ENCODE measurements at regions not wholly inside any gene's neighbourhood (a gene's known extent, or its start where the extent isn't known, plus 50 kb on each side); places are given as distances from the start of the nearest gene placed in this dataset.

DNA sequence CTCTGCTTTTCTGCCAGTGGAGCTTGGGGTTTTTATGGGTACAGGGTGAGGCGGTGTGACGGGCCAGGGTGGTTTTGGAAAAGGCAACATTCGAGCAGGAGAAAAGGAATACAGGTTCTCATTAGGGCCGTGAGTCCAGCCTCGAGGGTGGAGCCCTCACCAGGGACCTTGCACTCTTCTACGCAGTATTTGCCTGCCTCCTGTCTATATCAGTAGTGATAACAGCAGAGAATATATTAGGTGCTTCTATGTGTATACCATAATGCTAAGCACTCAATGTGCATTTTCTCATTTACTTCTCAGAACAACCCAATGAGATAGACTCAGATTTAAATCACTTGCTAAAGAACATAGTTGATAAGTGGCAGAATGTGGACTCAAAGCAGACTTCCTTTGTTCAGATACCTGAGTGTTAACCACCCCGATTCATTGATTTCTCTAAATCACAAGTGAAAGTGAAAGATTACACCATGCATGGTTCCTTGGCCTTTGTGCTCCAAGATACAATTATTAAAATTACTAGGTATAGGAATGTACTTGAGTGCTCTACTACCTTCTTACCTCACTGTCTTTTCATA lies 403.9 kb downstream of the PCDH7 start:
- no peak for DNase-seq

DNA sequence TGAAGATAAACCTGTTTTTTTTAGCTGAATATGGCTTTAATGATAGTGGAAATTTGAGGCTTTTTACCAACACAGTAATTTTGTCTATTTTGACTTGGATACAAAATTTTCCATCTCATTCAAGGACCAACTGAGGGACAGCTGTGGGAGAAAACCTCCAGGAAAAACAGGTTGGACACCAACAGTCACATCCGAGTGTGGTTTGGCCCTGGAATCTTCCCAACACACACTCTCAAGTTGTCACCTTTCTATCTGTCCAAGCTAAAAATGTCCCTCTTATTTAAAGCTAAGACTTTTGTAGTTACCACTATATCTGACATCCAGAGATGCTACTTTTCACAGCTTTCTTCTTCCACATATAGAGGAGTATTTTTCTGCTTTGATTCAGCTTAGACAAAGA lies 404.9 kb downstream of the PCDH7 start:
- no peak for DNase-seq

DNA sequence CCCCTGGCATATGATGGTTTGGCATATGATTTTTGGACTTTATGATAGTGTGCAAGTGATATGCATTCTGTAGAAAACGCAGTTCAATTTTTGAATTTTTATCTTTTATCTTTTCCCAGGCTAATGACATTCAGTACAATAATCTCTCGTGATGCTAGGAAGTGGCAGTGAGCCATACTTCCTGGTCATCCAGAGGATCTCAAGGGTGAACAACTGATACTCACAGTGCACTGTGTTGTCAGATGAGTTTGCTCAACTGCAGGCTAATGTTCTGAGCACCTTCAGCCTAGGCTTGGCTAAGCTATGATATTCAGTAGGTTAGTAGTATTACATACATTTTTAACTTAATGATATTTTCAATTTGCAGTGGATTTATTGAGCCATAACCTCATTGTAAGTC lies 405.3 kb downstream of the PCDH7 start:
- no peak for DNase-seq

DNA sequence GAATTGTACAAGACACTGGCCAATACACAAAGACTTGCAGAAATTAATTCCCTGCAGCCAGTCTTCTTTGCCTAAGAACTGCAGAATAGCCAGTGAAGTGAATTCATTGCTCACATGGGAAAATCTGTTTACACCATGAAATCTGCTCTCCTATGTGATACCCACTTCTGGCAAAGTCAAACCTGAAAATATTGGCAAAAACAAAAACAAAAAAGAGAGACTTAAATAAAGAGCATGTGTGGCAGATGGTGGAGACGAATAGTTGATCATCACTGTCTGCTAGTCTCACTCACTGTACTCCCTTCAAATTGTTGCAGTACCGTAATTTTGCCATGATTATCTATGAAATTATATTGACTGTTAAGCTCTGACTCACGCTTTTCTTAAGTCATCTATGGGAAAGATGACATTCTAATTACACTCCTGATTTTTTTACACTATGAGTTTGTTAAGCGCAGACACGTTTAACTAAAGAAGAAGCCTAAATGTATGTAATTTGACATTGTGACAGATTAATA lies 406.8 kb downstream of the PCDH7 start:
- DNase-seq = no peak

DNA sequence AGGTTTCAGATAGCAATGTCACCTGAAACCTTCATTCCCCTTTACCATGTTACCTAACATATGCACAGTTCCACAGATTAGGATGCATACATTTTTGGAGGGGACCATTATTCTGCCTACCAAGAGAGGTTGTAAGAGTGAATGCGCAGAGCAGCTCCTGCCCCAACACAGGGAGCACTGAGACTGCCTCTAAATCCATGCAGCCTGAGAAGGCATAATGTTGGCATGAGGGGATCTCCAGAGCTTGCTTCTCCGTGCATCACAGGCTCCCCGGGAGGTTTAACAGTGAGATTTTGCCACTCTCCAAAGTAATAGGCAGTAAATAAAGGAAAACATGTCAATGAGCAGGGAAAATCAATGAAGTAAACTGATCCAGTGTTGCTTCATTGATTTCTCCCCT lies 410.8 kb downstream of the PCDH7 start:
- DNase-seq = no peak

DNA sequence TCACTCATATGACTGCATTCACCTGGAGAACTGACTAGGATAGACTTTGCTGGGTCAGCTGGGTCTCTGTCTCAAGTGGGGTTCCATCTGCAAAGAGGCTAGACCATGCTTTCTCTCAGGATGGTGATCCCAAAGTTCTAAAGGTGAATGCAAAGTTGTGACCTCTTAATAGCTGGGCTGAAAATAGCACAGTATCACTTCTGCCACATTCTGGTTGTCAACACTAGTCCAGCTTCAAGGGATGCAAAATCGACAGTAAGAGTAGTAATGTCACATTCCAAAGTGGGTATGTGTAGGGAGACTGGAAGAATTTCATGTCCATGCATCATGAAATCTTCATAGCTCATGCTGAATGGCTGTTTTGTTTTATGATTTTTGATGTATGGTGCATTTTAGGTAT lies 414.6 kb downstream of the PCDH7 start:
- DNase-seq = no peak

DNA sequence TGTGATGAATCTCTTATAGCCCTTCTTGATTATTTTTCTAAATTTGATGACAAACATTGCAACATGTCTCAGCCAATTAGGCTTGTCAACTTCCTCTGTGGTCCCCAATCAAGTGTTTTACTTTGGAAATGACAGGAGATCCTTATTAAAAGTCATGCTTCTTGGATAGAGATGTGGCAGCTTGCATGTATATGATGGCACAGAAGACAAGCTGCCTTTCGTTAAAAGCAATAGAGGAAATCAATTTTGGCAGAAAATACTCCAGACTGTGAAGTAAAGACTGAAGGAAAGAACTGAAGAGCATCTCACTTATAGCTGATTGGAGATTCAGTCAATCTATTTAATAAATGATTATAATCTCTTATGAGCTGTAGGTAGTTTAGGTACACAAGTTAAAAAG lies 419.6 kb downstream of the PCDH7 start:
- no peak for DNase-seq

DNA sequence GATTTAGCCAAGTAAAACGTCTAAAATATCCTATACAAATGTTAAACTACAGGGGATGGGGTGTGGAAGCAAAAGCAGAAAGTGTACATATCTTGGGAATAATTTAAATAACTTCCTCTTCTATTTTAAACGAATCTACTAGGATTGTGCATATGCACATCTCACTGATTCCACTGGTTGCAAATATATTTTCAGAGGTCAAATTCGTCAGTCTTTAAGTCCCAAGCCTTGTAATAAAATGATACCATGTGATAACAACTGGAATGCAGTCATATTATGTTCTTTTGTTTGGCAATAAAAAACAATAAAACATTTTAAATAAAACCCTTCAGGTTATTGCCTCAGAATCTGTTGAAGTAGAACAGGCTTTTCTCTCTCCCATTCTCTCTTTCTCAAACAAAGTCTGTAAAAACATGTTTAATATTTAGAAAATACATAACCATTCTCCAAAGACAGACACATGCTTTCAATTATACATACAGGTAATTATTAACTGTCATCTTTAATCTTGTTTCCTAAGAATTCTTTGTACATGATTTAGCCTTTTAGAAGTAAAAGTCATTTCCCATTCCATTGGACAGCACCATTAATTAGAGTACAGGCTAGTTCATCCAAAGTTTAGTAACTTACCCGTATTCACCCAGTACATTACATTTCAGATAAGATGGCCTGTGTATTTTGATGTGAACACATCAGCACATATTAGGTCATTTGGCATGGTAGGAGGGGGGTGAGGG lies 421.1 kb downstream of the PCDH7 start:
- no peak for DNase-seq

DNA sequence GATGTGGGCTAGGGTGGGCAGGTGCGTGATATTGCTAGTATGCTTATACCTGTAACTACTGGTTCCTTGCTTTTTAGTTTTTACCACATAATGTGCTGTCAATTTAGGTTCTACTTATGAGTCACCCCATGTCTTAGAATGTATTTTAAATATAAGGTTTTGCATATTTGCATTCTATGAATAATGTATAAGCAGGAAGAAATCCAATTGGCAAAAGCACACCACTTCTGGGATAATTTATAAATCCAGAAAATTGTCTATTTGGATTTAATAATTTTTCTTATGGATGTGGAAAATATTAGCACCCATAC lies 421.6 kb downstream of the PCDH7 start:
- DNase-seq = no peak

DNA sequence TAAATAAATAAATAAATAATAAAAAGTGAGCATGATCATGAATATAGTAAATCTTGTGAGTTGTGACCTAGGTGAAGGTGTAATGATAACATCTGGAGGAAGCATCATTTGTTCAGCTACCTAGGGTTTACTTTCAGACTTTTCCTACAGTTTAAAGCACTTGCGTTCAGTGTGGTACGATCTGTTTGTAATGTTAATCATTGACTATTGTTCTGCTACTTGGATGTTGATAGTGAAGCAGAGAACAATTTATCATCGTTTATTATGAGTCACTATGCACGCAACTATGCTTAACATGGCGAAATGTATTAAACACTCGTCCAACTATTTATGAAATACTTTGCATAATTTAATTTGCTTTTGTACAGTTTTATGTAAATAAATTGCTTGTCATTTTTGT lies 426.2 kb downstream of the PCDH7 start:
- no peak for DNase-seq

DNA sequence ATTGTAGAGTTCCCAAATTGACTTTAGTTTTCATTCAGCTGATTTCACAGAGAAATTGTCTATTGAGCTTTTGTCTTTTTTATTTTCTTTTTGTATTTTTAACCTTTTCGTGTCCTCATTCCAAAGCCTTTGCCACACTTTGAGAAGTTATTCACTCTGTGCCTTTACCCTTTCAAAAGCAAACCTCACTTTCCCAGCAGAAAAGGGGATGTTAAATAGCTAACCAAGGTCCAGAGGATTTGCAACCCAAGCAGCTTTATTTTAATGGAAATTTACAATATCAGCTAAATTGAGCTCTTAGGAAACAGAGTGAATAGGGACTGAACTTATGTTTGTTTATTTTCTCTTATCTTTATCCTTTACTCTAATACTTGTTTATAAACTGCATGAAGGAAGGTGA lies 428.8 kb downstream of the PCDH7 start:
- no peak for DNase-seq

DNA sequence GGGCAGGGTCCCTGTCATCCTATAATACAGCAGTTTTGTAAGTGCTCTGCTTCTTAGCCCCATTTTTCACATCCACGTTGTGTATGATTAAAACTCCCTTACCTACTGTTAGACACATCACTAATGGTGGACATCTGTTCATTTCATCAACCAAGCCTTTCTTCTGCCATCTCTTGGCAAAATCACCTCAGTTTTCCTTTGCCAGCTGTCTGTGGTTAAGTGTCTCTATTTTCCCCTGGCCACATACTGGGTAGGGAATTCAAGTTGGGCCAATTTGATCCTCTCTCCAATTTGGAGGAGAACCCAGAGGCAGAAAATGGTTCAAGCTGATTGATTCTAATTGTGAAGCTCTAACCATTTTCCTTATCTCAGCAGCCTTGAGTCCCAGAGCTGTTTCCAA lies 436.1 kb downstream of the PCDH7 start:
- no peak for DNase-seq

DNA sequence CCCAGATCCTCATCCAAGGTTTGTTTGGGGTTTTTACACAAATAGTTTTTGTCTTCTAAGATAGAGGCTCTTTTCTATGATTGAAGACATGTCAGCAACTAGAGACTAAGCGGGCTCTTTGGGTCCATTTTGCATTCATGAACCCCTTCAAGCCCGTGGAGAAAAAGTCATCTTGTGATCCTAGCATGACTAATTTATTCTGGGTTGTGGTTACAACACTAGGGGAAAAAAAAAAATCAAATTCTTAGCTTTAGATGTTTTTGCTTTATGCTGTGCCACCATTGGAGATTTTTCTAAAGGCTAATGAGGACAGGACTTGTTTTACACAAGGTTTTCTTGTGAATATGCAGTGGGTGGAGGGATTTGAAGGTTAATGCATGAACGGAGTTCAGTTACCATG lies 440.0 kb downstream of the PCDH7 start:
- DNase-seq = no peak

DNA sequence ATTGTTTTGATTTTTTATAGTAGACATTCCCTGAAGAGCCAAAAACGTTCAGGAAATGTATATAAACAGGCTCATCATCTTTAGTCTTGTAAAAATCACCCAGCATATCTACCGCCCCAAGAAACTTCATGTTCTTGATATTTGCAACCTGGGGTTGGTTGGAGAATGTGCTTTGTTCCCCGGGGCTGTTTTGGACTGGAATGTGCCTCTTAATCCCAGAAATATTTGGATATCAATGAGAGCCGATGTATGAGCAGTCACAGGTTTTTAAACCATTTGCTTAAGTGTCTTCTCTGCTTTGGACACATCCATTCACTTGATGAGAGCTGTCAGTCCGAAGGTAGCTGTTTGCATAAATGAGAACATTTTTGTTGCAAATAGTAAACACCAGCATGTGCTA lies 449.7 kb downstream of the PCDH7 start:
- no peak for DNase-seq

DNA sequence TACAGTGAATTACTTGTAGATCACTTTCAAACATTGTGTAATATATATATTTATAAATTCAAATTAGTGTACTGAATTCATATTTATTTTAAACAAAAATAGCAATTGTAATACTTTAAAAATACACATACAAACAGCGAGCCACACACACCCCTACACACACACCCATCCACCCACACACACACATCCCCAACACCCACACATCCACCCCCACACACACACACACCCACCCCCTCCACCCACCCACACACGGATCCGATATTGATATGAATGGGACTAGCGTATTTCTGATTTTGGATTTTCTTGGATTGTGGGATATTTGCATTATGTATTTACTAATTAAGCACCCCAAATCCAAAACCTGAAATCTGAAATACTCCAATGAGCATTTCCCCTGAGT lies 451.2 kb downstream of the PCDH7 start:
- DNase-seq = no peak

DNA sequence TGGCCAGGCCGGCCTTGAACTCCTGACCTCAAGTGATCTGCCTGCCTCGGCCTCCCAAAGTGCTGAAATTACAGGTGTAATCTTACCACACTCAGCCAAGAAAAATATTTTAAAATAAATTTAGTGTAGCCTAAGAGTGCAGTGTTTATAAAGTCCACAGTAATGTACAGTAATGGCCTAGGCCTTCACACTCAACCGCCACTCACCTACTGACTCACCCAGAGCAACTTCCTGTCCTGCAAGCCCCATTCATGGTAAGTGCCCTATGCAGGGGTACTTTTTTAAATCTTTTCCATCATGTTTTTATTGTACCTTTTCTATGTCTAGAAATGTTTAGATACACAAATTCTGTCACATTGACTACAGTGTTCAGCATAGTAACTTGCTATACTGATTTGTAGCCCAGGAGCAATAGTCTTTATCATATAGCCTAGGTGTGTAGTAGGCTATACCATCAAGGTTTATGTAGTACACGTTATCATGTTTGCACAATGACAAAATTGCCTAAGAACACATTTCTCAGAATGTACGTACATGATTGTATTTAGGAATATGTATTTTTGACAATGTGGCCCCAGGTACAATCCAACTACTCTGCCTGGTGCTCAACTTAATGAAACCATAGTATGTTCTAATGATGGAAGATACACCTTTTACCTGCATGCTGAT lies 455.2 kb downstream of the PCDH7 start:
- no peak for DNase-seq

DNA sequence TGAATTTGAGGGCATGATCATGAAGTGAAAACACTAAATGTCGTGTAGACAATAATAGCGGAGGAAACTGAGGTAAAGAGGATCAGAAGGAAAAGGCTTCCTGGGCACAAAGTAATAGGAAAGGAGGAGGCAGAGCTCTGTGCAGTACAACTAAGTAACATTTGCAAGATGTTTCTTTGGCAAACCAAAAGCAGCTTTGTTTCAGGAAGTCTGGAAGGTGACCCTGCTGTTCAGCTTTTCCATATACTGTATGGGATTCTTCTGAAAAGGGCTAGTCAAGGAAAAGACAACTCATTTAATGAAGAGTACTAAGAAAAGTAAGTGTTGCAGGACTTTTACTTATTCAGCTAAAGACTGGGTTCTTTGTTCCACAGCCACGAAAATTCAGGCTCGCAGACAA lies 463.1 kb downstream of the PCDH7 start:
- no peak for DNase-seq

DNA sequence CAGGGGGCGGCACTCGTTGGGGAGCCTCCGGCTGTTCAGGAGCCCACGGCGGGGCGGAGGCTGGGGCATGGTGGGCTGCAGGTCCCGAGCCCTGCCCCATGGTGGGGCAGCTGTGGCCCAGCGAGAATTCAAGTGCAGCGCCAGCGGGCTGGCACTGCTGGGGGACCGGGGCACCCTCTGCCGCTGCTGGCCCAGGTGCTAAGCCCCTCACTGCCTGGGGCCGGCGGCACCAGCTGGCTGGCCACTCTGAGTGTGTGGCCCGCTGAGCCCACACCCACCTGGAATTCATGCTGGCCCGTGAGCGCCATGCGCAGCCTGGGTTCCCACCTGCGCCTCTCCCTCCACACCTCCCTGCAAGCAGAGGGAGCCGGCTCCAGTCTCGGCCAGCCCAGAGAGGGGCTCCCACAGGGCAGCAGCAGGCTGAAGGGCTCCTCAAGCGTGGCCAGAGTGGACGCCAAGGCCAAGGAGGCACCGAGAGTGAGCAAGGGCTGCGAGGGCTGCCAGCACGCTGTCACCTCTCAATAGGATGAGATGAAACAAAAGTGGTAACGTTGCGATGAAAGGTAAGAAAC lies 464.9 kb downstream of the PCDH7 start:
- DNase-seq = no peak

DNA sequence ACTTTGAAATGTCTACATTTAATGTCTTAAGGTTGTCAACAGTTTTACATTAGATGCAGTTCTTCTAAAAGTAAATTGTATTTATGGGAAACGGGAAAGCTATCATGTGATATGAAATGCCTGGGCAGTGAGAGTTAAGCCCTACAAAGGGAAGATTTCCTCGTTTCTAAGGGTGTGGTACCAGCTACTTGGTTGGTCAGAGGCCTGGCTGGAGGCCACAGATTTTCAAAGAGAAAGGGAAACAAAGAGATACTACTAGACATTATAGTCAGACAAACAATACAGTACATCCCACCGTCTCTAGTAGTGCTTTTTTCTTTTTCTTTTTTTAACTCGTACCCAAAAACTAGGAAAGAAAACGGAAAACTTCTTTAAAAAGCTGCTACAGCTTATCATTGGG lies 467.8 kb downstream of the PCDH7 start:
- DNase-seq = no peak

DNA sequence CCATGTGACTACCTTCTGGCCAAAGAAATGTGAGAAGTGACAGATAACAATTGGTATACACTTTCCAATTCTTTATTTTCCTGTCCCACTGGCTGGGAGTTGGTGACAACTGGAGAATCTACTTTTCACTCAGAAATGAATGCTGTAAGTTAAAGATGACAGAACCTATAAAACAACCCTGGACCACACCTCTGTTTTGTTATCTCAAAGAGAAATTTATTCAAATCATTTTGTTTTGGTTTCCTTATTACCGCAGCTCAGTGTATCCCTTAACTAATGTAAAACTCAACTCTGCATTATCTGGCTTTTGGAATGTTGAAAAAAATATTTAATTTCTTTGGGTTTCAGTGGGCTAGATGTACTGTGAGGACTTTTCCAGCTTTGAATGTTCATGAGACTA lies 469.8 kb downstream of the PCDH7 start:
- no peak for DNase-seq

DNA sequence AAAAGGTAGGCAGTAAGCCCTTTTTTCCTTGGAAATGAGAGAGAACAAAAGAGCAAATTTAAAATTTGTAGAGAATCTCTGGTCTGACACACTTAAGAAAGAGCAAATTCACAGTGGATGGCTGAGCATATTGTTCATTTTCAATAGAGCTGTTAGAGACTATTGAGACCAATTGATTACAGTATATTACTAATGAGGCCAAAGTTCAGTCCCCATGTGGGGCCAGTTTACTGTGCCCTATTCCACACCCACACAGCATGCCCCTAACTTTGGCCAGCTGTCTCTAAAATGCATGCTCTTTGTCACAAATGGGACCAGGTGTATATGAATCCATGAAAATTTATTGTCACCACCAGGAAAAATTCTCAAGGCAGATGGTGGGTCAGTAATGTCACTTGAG lies 470.5 kb downstream of the PCDH7 start:
- DNase-seq = no peak

DNA sequence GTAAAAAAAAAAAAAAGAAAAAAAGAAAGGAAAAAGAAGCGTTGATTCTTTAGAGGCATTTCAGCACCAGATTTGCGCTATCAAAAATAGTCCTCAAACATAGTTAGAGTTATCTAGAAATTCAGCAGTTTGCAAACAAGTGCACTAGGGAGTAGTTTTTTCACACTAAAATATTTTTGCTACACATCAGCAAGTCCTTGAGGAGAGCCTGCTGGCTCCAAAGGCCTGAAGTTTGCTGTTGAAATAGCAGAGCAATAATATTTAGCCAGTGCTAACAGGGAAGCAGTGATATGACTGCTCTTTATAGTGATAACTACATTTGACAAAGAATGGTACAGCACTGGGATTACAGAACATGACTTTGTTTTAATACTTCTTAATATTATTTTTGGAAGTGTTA lies 472.2 kb downstream of the PCDH7 start:
- DNase-seq = no peak

DNA sequence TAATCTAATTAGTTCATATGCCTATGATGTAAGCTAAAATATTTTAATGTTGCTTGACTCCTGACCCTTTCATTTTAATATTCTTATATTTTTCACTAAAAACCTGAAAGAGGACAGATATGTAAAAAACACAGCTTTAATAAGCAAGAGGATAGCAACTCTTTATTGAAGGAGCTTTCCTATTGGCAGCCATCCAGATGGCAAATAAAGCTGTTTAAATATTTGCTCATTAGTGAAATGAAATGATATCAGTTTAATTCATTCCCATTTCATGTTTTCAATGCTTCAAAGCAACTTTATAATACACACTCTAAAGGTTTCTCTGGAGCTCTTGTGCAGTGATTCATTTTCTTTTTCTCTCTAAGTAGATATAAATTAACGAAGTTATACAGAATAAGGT lies 473.4 kb downstream of the PCDH7 start:
- no peak for DNase-seq

DNA sequence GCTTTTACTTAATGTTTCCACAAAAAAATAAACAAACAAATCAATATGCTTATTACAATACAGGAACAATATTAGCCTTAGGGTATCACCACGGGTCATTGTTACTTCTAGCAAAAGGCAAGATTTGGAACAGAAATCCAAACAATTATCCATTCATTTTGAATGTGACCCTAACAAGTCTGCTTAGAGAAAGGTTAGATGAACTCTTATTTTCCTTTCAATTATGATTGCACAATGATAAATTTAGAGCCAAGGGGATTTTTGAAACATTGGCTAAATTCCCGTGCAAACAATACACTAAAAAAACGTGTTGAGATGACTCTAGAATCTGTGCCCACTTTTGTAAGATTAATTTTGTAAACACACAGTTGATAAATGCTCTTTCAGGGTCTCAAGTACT lies 474.7 kb downstream of the PCDH7 start:
- no peak for DNase-seq
